GM21390 (cell line): ENCODE measurements at regions not wholly inside any gene's neighbourhood (a gene's known extent, or its start where the extent isn't known, plus 50 kb on each side); places are given as distances from the start of the nearest gene placed in this dataset.
"Not testable (repeated sequence)": the region's sequence is repeated elsewhere in the genome, so short reads cannot be mapped to it uniquely, and the experiment has no call there.

ENCODE experiments used
- ATAC-seq: cut with Tn5 transposase; IDR thresholded peaks from one replicate; pipeline ENCODE4 v1.9.1; 2021; ENCODE audit not compliant: unreplicated experiment

DNA sequence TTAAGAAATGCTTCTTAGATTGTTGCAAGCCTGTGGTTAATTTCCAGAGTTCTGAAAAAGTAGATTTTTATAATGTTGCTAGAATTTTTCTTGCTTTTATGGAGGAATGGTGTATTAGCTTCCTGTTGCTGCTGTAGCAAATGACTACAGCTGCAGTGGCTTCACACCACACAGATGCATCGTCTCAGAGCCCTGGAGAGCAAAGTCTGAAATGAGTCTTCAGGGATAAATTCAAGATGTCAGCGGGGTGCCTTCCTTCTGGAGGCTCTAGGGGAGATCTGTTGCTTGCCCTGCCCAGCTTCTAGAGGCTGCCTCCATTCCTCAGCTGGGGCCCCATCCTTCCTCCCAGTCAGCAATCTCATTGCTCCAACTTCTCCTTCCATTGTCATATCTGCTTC lies 187.8 kb downstream of the ZNF516 start:
- no peak for ATAC-seq

DNA sequence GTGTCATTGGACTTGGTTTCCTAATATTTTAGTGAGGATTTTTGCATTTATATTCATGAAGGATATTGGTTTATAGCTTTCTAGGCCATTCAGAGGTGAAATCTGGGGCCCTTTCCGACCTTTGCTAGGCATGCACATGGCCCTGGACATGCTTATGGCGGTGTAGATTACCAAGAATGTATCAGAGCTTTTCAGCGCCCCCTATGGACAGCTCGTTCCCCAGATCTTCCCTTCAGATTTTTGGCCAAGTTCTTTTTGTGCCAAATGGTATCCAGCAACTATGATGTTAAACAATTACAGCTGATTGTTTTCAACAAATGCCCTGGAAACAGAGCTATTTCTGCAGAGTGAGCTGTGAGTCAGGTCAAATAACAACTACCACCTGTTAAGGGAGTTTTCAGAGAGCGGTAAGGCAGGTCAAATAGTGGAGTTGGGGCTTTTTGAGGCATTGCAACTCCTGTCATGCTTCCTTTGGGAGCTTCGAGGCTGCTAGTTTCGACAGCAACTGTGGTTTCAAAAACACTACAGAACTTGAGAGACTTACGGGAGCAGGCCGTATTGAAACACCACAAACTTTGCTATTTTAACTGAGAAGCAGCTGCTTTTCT lies 188.3 kb downstream of the ZNF516 start:
- ATAC-seq: no peak

DNA sequence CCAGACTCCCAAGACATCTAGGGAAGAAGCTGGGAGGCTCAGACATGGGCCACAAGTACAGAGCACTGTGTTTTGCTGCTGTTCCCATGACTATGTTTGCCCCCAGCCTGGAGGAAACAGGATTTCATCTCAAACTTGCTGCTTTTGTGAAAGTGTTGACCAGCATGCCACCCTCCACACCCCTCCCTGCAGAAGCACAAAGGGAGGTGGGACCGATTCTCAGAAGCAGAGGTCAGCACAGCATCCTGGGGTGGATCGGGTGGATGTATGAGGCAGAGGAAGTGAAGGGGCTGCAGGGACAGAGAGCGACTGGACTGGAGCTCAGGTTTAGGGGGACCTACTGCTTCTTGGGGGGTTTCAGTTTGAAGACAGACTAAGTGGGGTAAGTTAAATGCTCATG lies 209.2 kb downstream of the ZNF516 start:
- no peak for ATAC-seq

DNA sequence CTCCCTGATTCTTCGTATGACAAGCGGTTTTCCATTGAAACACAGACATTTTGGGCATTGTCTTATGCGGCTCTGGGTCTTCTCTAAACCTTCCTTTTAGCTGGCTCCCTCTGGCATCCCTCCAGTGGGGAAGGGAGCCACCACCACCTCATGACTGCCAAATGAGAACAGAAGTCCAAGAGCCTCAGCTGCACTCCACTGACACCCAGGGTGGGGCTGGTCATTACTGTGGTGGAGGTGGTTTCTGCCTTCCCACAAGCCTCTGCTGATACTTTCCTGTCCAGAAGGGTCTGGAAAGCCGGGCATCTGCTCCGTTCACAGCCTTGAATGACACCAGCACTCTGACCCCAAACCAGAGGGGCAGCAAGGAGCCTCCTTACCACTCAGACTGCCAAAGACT lies 213.5 kb downstream of the ZNF516 start:
- ATAC-seq: no peak

DNA sequence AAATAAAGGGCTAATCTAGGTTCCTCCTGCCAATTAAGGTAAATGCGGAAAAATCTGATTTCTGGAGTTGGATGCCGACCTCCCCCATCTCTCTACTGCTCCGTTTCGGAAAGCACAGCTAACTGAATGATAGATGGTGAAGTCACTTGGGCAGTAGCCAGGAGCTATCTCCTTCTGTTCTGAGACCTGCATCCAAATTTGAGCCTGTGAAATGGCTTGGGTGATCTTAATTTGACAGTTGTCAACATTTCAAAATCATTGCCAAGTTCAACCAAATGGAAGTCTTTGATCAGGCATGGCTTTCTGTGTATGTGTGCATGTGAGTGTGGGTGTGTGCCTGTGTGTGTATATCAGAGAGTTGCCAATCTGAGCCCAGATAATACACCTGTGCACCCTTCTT lies 217.2 kb downstream of the ZNF516 start:
- ATAC-seq: no peak

DNA sequence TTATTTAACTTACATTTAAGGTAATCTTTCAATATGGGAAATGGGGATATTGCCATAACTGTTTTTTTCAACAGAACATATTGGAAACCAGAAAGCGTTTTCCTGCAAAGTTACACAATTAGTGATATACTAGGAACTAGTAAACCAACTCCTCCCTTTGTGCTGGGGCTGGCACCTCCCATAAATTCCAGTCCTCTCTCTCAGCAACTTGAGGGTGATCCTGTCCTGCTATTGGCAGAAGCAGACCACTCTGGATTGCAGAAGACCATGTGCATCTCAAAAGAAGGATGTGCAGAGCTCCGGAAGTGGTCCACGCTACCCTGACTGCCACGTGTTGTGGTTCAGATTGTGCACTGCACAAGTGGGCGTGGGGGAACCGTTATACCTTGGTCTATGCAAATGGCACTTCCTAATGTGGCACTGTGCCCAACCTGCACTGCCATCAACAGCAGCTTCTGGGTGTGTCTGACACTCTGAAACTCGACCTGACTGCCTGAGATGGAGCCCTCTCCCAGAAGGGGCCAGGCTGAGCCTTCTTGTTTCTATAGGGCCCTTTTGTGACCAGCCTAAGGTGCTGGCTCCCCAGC lies 219.2 kb downstream of the ZNF516 start:
- ATAC-seq: no peak

DNA sequence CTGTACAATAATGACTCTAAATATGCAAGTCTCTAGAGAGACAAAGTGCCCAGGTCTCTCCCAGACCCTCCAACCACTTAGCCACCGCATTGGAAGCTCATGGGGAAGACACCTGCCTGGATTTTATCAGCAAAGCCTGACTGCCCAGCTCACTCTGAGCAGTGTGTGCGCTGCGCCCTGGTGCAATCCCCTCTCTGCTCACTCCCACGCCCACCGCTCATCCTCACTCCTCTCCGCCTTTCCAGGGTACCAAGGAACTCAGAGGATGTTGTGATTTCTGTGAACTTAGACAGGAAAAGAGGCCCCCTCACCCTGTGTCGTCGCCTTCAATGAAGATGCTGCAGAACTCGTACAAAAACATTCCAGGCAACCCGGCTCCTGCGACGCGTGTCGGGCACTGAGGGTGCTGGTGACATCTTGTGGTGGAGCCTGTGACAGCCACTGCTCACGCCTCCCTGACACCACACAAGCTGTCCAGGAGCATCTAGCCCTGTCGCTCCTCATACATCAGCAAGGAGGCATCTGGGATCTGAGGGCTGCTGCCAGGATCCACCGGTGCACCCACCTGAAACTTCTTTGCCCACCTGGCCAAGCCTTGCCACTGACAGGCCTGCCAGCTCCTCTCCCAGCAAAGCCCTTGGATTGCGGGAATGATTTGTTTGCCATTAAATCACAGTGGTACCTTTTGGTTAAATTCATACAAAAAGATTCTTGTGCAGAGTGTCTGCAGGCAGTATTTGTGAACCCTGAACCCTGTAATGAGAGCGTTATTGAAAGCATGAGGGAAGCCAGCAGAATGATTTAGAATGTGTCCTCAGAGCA lies 220.4 kb downstream of the ZNF516 start:
- ATAC-seq: no peak

DNA sequence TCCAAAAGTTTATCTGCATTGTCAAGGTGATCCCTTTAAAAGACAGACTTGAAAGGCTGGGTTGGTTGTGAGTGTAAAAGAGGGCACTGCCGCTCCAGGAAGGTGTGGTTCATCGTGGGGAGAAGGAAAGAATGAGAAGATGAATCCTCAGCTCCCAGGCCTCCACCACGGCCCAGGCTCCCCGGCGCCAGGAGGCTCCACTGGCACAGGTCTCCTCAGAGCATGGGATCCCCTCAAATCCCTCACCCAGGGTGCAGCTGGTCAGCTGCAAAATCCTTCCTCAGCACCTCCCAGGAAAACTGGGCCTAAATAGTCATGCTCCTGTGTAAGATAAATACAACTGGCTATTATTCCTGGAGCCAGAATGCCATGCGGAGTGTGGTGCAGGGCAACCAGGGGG lies 221.1 kb downstream of the ZNF516 start:
- no peak for ATAC-seq

DNA sequence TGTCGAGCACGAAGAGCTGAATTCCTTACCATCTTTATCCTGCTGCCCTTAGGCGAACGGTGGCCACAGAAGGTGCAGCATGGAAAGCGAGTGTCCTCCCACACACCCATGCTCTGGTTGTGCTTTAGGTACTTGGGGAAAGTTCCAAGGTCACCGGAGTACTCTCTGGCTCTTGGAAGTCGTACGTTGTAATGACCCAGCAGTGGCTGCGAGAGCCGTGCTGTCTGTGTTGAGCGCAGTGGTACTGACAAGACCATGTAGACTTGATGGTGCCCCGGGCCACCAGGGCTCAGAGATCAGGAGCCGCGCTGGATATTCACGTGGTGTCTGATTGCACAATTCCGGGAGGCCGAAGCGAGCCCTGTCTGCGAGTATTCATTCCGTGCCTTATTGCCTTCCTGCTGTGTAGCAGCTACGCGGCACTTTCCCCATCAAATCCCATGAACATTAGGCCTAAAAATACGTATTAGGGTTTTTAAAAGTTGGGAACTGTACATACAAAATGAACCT lies 222.0 kb downstream of the ZNF516 start:
- no peak for ATAC-seq

DNA sequence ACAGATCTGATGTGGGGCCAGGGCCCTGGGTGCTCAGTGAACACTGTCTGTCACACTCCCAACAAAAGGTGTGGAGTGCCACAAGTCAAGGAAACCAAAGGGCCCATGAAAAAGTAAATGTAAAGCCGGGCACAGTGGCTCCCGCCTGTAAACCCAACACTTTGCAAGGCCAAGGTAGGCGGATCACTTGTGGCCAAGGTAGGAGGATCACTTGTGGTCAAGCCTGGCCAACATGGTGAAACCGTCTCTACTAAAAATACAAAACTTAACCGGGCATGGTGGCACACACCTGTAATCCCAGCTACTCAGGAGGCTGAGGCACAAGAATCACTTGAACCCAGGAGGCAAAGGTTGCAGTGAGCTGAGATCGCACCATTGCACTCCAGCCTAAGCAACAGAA lies 227.6 kb downstream of the ZNF516 start:
- ATAC-seq: not testable (repeated sequence)

DNA sequence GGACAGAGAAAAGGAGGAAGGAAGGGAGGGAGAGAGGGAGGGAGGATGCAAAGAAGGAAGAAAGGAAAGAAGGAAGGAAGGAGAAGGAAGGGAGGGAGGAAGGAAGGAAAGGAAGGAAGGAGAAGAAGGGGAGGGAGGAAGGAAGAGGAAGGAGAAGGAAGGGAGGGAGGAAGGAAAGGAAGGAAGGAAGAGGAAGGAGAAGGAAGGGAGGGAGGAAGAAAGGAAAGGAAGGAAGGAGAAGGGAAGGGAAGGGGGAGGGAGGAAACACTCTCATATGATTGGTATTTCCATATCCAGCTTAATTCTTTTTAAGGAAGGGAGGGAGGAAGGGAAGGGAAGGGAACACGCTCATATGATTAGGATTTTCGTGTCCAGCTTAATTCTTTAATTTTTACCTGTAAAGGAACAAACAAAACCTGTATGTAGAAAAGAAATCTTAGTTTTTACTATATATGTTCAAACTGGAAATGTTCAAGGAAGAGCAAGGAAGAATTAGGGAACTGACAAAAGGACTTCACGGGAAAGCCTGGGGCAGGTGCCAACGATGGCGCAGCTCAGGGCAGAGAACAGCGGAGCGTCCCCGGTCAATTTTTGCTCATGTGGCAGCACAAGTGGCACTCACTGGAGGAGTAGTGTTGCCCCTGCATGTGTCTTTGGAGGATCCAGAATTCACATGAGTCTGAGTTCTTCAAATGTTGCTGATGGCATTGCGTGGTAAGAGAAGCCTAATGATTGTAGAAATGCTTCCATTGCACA lies 228.6 kb downstream of the ZNF516 start:
- ATAC-seq: no peak

DNA sequence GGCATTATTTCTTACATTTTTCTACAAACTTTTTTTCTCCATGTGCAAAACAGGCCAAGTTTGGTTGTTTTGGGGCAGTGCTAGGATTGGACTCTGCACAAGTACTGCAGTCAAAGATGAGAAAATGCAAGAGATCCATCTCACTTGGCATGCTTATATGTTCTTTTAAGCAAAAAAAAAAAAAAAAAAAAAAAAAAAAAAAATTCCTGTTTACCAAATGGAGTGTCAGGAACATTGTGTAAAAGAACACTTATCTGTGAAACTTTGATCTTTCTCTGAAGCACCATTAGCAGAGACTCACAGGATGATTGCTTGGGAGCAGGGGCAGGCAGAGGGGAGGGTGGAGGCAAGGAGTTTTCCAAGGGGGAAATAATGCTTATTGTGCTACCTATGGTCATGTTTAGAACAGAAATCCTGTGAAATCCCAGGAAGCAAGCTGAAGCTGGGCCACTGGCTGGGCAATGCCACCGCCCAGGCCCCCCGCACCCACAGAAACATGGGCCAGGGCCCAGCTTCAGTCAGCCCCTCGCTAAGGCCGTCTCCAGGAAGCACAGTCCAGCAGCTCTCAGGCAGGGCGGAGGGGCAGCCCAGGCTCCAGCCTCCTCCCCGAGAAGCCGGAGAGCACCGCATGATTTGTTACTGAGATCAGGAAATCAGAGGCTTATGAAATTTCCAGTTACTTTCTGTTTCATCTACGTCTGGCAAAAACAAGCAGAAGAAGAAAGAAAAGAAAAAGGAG lies 229.4 kb downstream of the ZNF516 start:
- ATAC-seq: no peak

DNA sequence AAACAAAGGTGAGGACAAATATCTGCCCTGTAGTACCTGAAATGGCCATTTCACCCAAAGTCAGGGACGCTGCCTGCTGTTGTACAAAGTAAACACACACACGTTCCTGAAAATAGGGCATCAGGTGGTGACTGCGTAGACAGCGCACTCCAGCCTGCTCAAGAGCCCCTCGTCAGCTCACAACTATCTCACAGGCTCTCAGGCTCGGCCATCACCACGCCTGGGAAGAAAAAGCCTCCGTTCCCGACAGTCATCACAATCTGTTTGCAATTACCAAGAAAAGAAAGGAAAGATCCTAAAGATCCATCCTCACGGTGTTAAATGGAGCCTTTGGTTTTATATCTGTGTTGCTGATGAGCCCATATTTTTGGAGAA lies 230.2 kb downstream of the ZNF516 start:
- ATAC-seq: no peak

DNA sequence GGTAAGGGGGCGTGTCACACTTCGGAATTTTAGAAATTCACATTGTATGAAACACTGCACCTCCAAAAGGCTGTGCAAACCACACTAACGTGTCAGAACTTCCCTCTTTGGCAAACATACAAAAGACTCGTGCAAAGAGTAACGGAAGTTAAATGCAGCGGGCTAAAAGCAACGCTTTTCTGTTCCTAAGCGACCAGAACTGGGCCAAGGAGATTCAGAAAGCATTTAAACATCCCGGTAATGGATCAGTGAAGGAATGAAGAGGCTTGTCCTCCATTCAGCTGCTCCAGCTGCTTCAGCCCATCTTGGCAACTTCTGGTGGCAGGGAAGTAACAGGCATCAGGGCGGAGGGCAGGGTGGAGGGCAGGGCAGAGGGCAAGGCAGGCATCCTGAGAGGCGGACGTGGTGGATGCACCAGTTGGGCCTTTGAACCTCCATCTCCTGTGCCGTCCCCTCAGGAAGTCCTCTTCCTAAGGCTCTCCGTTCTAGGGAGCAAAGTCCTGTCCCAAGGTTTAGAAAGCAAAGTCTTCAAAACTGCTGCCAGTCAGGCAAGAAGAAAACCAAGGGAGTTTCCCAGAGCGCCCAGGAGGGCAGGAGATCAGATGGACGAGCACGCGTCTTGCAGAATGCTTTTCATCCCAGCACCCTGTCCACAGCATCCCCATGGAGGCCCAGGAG lies 230.7 kb downstream of the ZNF516 start:
- no peak for ATAC-seq

DNA sequence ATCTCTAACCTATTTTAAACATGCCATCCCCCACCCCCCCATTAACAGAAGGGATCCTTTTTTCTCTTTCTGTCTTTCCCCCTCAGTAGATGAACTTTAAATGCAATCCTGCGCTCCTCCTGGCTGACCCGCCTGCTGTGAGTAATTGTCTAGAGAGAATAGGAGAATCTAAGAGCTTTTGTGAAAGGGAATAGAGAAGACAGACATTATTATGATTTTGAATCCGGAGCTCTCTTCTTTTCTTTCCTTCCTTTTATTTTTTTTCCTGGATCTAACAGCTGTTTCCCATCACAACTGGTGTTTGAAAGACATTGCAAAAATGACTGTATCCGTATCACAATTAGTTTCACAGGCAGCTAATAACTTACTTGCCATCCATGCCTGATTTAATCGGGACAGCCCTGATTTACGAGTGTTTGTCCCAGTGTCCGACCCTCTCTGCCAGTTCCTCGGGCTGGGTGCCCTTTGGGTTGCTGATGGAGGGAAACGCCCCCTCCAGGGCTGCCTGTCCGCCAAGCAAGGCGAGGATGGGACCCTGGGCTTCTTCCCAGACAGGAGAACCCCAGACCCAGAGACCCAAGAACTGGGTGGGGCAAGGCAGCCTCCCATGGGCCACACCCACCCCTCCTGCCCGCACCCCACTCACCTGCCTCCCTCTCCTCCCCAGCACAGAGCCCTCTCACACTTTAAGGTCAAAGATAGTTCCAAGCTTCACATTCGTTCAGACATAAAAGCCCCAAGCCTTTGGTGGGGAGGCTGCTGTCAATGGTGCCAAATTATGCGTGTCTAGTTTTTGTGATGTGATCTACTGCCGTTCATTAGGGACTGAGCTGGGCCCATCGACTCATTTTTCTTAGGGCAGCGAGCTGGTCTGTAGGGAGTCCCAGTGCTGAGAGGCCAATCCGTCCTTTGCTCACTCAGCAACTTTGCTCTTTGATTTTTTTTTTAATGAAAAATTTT lies 231.7 kb downstream of the ZNF516 start:
- no peak for ATAC-seq

DNA sequence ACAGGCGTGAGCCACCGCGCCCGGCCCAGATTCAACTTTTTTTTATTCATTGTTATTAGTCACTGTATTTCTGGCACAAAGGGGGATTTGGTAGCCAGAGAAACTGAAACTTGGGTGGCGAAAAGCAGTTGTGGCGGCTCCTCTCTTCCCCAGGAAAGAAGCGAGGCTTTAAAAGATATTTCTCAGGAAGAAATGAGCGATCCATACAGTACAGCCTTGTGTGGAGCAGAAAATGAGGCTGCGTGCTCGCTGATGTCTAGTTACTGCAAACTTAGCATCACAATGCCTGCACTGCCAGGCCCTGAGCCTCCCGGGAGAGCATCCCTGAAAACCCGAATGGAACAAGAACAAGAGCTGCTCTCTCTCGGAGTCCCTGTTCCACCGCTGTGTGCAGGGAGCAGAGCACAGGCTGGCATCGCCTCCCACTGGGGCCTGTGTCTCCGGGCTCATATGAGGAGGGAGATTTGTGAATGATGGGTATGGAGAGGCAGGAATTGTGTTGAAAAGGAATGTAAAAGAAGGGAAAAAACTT lies 234.0 kb downstream of the ZNF516 start:
- ATAC-seq: no peak

DNA sequence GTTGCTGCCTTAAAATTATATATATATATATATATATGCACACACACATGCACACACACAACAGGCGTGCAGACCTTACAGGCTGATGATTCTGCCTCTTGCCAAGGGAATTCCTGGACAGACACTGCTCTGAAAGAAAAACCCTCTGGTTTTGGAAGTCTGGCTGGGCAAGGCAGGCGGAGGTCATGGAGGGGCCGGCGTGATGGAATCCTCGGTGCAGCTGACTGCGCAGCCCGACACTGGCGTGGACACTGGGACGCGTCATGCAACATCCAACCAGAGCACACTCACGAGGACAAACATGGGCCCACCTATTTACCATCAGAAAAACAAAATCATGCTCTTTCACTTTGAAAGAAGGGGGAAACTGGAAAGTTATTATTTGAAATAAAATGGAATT lies 235.3 kb downstream of the ZNF516 start:
- ATAC-seq: no peak

DNA sequence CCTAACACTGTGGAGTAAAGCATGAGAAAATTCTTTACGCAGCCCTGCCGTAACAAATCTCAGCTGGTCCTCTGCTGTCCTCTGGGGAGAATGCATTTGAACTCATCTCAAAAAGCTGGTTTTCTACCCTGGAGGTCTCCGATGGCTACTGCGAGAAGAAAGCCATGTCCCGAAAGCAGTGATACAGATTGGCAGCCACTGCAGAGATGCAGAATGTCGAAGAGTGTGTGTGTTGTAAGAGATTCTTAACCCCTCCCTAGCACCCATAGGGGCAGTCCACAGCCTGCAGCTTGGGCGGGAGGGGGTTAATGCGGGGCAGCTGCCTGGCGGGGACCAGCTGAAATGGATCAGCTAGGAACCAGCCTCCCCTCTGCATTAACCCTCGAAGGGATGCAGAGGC lies 235.9 kb downstream of the ZNF516 start:
- ATAC-seq: no peak

DNA sequence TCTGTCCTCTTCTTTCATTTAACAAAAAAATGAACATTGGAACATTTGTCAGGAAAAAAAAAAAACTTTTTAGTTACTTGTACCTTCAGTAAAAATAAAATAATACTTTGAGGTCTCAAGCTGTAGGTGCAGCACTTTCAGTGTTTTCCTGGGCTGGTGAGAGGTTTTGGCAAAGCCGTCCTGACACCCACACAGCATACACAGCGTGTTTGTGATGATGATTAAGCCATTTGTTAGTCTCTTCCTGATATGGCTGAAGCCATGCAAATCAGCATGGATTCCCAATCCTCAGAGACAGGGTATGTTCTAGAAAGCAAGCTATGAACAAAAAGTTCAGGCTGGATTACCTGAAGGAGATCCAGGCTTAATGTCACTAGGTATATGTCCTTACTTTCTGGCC lies 236.8 kb downstream of the ZNF516 start:
- ATAC-seq: no peak
